H9 (cell line): ENCODE measurements at regions not wholly inside any gene's neighbourhood (a gene's known extent, or its start where the extent isn't known, plus 50 kb on each side); places are given as distances from the start of the nearest gene placed in this dataset.

ENCODE experiments used
- DNase-seq: peaks from one replicate; pipeline ENCODE4 v3.0.0-alpha.2; 2017
- H2AFZ ChIP-seq: one replicate; pipeline ENCODE4 v1.6.1; 2013; ENCODE audit warnings: mild to moderate bottlenecking, low read length, control low read depth, moderate library complexity
- H2AK5ac ChIP-seq: 2 replicates; pipeline ENCODE4 v1.6.1; 2013; ENCODE audit warnings: low read length, control low read depth, mixed read lengths; ENCODE audit not compliant: insufficient read length
- H2BK120ac ChIP-seq: one replicate; pipeline ENCODE4 v1.6.1; 2013; ENCODE audit warnings: low read depth, mild to moderate bottlenecking, low read length, control low read depth, inconsistent platforms; ENCODE audit not compliant: poor library complexity, severe bottlenecking
- H2BK12ac ChIP-seq: 2 replicates; pipeline ENCODE4 v1.6.1; 2013; ENCODE audit warnings: low read length, control low read depth, mixed read lengths, low read depth; ENCODE audit not compliant: insufficient read length
- H2BK15ac ChIP-seq: 2 replicates; pipeline ENCODE4 v1.6.1; 2013; ENCODE audit warnings: low read depth, low read length, control low read depth
- H2BK20ac ChIP-seq: one replicate; pipeline ENCODE4 v1.6.1; 2013; ENCODE audit warnings: low read depth, mild to moderate bottlenecking, low read length, control low read depth, inconsistent platforms; ENCODE audit not compliant: poor library complexity, severe bottlenecking
- H2BK5ac ChIP-seq: 2 replicates; pipeline ENCODE4 v1.6.1; 2013; ENCODE audit warnings: low read length, control low read depth, mixed read lengths; ENCODE audit not compliant: insufficient read length
- H3K14ac ChIP-seq: 2 replicates; pipeline ENCODE4 v1.6.1; 2013; ENCODE audit warnings: low read length, control low read depth; ENCODE audit not compliant: insufficient read depth
- H3K18ac ChIP-seq: 2 replicates; pipeline ENCODE4 v1.6.1; 2013; ENCODE audit warnings: low read depth, mild to moderate bottlenecking, mixed read lengths, low read length, control low read depth; ENCODE audit not compliant: insufficient read length
- H3K23ac ChIP-seq: 2 replicates; pipeline ENCODE4 v1.6.1; 2013; ENCODE audit warnings: low read length, control low read depth, mixed read lengths, low read depth; ENCODE audit not compliant: insufficient read length
- H3K23me2 ChIP-seq: 2 replicates; pipeline ENCODE4 v1.6.1; 2013; ENCODE audit warnings: low read depth, mild to moderate bottlenecking, mixed read lengths, low read length, control low read depth; ENCODE audit not compliant: insufficient read length, poor library complexity, severe bottlenecking
- H3K27ac ChIP-seq: 2 replicates; pipeline ENCODE4 v1.5.1; 2013; ENCODE audit warnings: low read length, control low read depth, mixed read lengths, low read depth; ENCODE audit not compliant: insufficient read length
- H3K27me3 ChIP-seq: 2 replicates; pipeline ENCODE4 v1.6.1; 2013; ENCODE audit warnings: low read length, control low read depth, inconsistent platforms; ENCODE audit not compliant: insufficient read depth
- H3K4ac ChIP-seq: 2 replicates; pipeline ENCODE4 v1.6.1; 2013; ENCODE audit warnings: low read depth, mild to moderate bottlenecking, control low read depth, inconsistent platforms, low read length, moderate library complexity
- H3K4me1 ChIP-seq: 2 replicates; pipeline ENCODE4 v1.6.1; 2013; ENCODE audit warnings: low read length, control low read depth, inconsistent platforms; ENCODE audit not compliant: insufficient read depth
- H3K4me2 ChIP-seq: 2 replicates; pipeline ENCODE4 v1.6.1; 2013; ENCODE audit warnings: low read length, control low read depth, mixed read lengths; ENCODE audit not compliant: insufficient read length, insufficient read depth
- H3K56ac ChIP-seq: 2 replicates; pipeline ENCODE4 v1.6.1; 2013; ENCODE audit warnings: low read depth, mild to moderate bottlenecking, mixed read lengths, low read length, control low read depth; ENCODE audit not compliant: insufficient read length
- H3K79me1 ChIP-seq: 2 replicates; pipeline ENCODE4 v1.6.1; 2013; ENCODE audit warnings: low read depth, mild to moderate bottlenecking, moderate library complexity, low read length, control low read depth, inconsistent platforms; ENCODE audit not compliant: insufficient read depth, poor library complexity, severe bottlenecking
- H3K79me2 ChIP-seq: 2 replicates; pipeline ENCODE4 v1.6.1; 2013; ENCODE audit warnings: low read length, control low read depth, inconsistent platforms; ENCODE audit not compliant: insufficient read depth
- H3K9ac ChIP-seq: 2 replicates; pipeline ENCODE4 v1.6.1; 2013; ENCODE audit warnings: low read length, control low read depth, mixed read lengths; ENCODE audit not compliant: insufficient read length; ENCODE audit errors: extremely low read depth
- H3K9me3 ChIP-seq: one replicate; pipeline ENCODE4 v1.6.1; 2013; ENCODE audit warnings: low read depth, low read length, inconsistent platforms; ENCODE audit not compliant: control insufficient read depth
- H3T11ph ChIP-seq: one replicate; pipeline ENCODE4 v1.6.1; 2013; ENCODE audit warnings: mild to moderate bottlenecking, low read length, control low read depth, inconsistent platforms
- H4K20me1 ChIP-seq: one replicate; pipeline ENCODE4 v1.6.1; 2013; ENCODE audit not compliant: control insufficient read depth, insufficient read length, insufficient read depth
- H4K5ac ChIP-seq: 2 replicates; pipeline ENCODE4 v1.6.1; 2013; ENCODE audit warnings: low read depth, mild to moderate bottlenecking, mixed read lengths, low read length, control low read depth; ENCODE audit not compliant: insufficient read length
- H4K8ac ChIP-seq: replicated peaks from 2 replicates; pipeline ENCODE4 v1.6.1; 2013; ENCODE audit warnings: low read length, control low read depth, mixed read lengths, low read depth; ENCODE audit not compliant: insufficient read length
- H4K91ac ChIP-seq: 2 replicates; pipeline ENCODE4 v1.6.1; 2013; ENCODE audit warnings: low read depth, mild to moderate bottlenecking, moderate library complexity, mixed read lengths, low read length, control low read depth; ENCODE audit not compliant: insufficient read length
- H3K27ac Mint-ChIP-seq, 3 experiments: 2 replicates in 2 of 3; 3 replicates in 1 of 3; pipeline ENCODE4 v1.8.0; 2020 to 2021; ENCODE audit warnings: mixed read lengths in 3 of 3, mild to moderate bottlenecking in 1 of 3, moderate library complexity in 1 of 3
- H3K27me3 Mint-ChIP-seq: 2 replicates; pipeline ENCODE4 v1.8.0; 2021; ENCODE audit warnings: low read depth, mild to moderate bottlenecking, moderate library complexity, mixed read lengths
- H3K36me3 Mint-ChIP-seq, 3 experiments: 2 replicates in 2 of 3; 3 replicates in 1 of 3; pipeline ENCODE4 v1.8.0; 2020 to 2021; ENCODE audit warnings: low read depth in 3 of 3, mixed read lengths in 3 of 3; ENCODE audit not compliant: insufficient read depth in 1 of 3
- H3K4me1 Mint-ChIP-seq, 2 experiments: 2 replicates each; pipeline ENCODE4 v1.8.0; 2020; ENCODE audit warnings: mixed read lengths in 2 of 2
- H3K4me3 Mint-ChIP-seq, 2 experiments: 2 replicates in 1 of 2; 3 replicates in 1 of 2; pipeline ENCODE4 v1.8.0; 2020 to 2021; ENCODE audit warnings: mild to moderate bottlenecking in 2 of 2, mixed read lengths in 2 of 2, moderate library complexity in 1 of 2
- H3K9me3 Mint-ChIP-seq, 2 experiments: 2 replicates in 1 of 2; 3 replicates in 1 of 2; pipeline ENCODE4 v1.8.0; 2020; ENCODE audit warnings: mild to moderate bottlenecking in 2 of 2, mixed read lengths in 2 of 2, moderate library complexity in 1 of 2
- CTCF ChIP-seq: fragments of 200-600 bp; sonication (generic); conservative IDR thresholded peaks from 3 replicates; pipeline ENCODE4 v1.8.0; 2021; ENCODE audit warnings: antibody characterized with exemption, mild to moderate bottlenecking
- WGBS: extraction: QIAGEN DNeasy Blood & Tissue Kit; methylation state at CpG from one replicate; pipeline ENCODE4 v1.1.7; 2013; ENCODE audit warnings: missing lambda C conversion rate, low lambda C conversion rate, mixed read lengths; ENCODE audit not compliant: insufficient read length; ENCODE audit errors: extremely low coverage; 5-methylcytosine and 5-hydroxymethylcytosine counted together

GRCh38 chr7:26515314-26515842 lies 223.7 kb downstream of the SNX10 start:
- Mint-ChIP-seq H3K27me3 (no peaks in the 10 kb centered on the region), H3K4me3 (no peak overlapping the region), H3K9me3 (peaks cover 0 to under 1% of the 10 kb centered on the region in 2 experiments; a peak in 1 of 5 replicates), H3K27ac (no peak overlapping the region), H3K36me3 (no peaks in the 10 kb centered on the region), H3K4me1 (peaks cover 3 to 5% of the 10 kb centered on the region in 2 experiments; a peak in 1 of 4 replicates)
- Histone ChIP-seq H4K20me1 (no peaks in the 10 kb centered on the region), H3K27ac (no peak overlapping the region), H3K4me1 (no peaks in the 10 kb centered on the region), H2BK12ac (no peak overlapping the region), H3K79me1 (no peaks in the 10 kb centered on the region), H3K23ac (no peak overlapping the region), H2AK5ac (no peak overlapping the region), H2BK5ac (no peak overlapping the region), H3K56ac (no peak overlapping the region), H3K18ac (no peak overlapping the region), H3K4ac (no peak overlapping the region), H3K14ac (no peak overlapping the region), H3K79me2 (no peaks in the 10 kb centered on the region), H3K4me2 (no peak overlapping the region), H2BK15ac (no peak overlapping the region), H3K9me3 (no peaks in the 10 kb centered on the region), H4K8ac (no peak overlapping the region), H2BK20ac (no peak overlapping the region), H2BK120ac (no peak overlapping the region), H4K5ac (no peak overlapping the region), H3K27me3 (no peaks in the 10 kb centered on the region), H3T11ph (no peak overlapping the region), H2AFZ (no peak overlapping the region), H4K91ac (no peak overlapping the region), H3K9ac (no peak overlapping the region), H3K23me2 (no peaks in the 10 kb centered on the region)
- DNase-seq: no peak
- WGBS: no CpG with 5 or more reads among the region's 8 CpGs
- no peak for TF ChIP-seq CTCF
